Mesothelial cell of epicardium (in vitro differentiated cells): ENCODE measurements at regions not wholly inside any gene's neighbourhood (a gene's known extent, or its start where the extent isn't known, plus 50 kb on each side); places are given as distances from the start of the nearest gene placed in this dataset.
"Not testable (repeated sequence)": the region's sequence is repeated elsewhere in the genome, so short reads cannot be mapped to it uniquely, and the experiment has no call there.

Experiments
- DNase-seq, 2 experiments: peaks; one replicate each; pipeline ENCODE4 v3.0.0; 2021; ENCODE audit warnings: low spot score in 2 of 2; ENCODE audit not compliant: unreplicated experiment in 2 of 2
- H3K27ac Mint-ChIP-seq: 2 replicates; pipeline ENCODE4 v1.8.0; 2021; ENCODE audit warnings: mixed read lengths
- H3K27me3 Mint-ChIP-seq: 2 replicates; pipeline ENCODE4 v1.8.0; 2021; ENCODE audit warnings: low read depth, mixed read lengths
- H3K36me3 Mint-ChIP-seq: 2 replicates; pipeline ENCODE4 v1.8.0; 2021; ENCODE audit warnings: mixed read lengths
- H3K4me1 Mint-ChIP-seq: 2 replicates; pipeline ENCODE4 v1.8.0; 2021; ENCODE audit warnings: mixed read lengths
- H3K4me3 Mint-ChIP-seq: 2 replicates; pipeline ENCODE4 v1.8.0; 2021; ENCODE audit warnings: mild to moderate bottlenecking, moderate library complexity, mixed read lengths
- H3K9me3 Mint-ChIP-seq: 2 replicates; pipeline ENCODE4 v1.8.0; 2021; ENCODE audit warnings: mixed read lengths
- CTCF ChIP-seq: fragments of 200-600 bp; sonication (generic); IDR thresholded peaks from one replicate; pipeline ENCODE4 v1.5.0; 2021; ENCODE audit warnings: antibody characterized with exemption; ENCODE audit not compliant: unreplicated experiment

DNA sequence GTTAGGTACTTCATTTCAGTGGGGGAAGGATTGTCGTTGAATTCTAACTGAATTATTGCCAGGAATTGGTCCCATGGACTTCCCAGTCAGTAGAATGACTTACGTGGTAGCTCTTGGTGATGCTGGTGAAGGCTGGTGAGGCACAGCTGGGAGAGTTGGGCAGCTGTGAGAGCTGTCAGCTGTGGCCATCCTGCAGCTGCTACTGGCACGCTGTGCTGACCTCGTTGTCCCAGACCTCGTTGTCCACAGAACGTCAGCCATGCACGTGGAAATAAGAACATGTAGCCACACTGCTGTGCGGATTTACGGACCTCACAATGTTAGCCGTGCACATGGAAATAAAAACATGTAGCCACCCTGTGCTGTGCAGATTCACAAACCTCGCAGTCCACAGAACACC is 102.3 kb downstream of the NPIPB11 start:
- Mint-ChIP-seq H3K27me3 (no peaks in the 10 kb centered on the region), H3K27ac (no peak overlapping the region), H3K4me1 (peaks cover 29% of the 10 kb centered on the region), H3K9me3 (no peaks in the 10 kb centered on the region), H3K4me3 (no peak overlapping the region), H3K36me3 (no peaks in the 10 kb centered on the region)
- no peak for TF ChIP-seq CTCF
- no peak for DNase-seq

DNA sequence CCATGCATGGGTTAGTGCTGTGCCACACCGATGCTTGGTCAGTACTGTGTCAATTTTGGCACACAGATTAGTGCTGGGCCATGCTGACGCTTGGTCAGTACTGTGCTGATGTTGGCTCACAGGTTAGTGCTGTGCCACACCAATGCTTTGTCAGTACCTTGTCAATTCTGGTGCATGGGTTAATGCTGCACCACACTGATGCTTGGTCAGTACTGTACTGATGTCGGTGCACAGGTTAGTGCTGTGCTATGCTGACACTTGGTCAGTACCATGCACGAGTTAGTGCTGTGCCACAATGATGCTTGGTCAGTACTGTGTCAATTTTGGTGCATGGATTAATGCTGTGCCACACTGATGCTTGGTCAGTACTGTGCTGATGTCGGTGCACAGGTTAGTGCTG is 103.0 kb downstream of the NPIPB11 start:
- Mint-ChIP-seq H3K4me1 (peaks cover 29% of the 10 kb centered on the region), H3K27ac (no peak overlapping the region), H3K36me3 (no peaks in the 10 kb centered on the region), H3K9me3 (no peaks in the 10 kb centered on the region), H3K4me3 (no peak overlapping the region), H3K27me3 (no peaks in the 10 kb centered on the region)
- no peak for TF ChIP-seq CTCF
- no peak for DNase-seq

DNA sequence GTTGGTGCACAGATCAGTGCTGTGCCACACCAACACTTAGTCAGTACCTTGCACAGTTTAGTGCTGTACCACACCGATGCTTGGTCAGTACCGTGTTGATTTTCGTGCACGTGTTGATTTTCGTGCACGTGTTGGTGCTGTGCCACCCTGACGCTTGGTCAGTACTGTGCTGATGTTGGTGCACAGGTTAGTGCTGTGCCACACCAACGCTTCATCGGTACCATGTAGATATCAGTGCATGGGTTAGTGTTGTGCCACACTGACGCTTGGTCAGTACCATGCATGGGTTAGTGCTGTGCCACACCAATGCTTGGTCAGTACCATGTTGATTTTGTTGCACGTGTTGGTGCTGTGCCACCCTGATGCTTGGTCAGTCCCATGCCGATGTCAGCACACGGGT is 103.5 kb downstream of the NPIPB11 start:
- H3K4me1 Mint-ChIP-seq = peaks cover 27% of the 10 kb centered on the region
- no peaks in the 10 kb centered on the region for H3K9me3 Mint-ChIP-seq
- H3K27ac Mint-ChIP-seq = no peak overlapping the region
- DNase-seq = no peak
- H3K36me3 Mint-ChIP-seq = no peaks in the 10 kb centered on the region
- H3K27me3 Mint-ChIP-seq = no peaks in the 10 kb centered on the region
- no peak for TF ChIP-seq CTCF
- H3K4me3 Mint-ChIP-seq = no peak overlapping the region

DNA sequence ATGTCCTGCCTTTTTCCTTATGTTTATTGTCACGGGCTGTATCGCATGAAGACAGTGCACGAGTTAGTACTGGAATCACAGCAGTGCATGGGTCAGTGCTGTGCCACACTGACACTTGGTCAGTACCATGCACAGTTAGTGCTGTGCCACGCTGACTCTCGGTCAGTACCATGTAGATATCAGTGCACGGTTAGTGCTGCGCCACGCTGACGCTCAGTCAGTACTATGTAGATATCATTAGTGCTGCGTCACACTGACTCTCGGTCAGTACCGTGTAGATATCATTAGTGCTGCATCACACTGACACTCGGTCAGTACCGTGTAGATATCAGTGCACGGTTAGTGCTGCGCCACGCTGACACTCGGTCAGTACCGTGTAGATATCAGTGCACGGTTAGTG is 104.1 kb downstream of the NPIPB11 start:
- H3K4me3 Mint-ChIP-seq, H3K27me3 Mint-ChIP-seq, H3K36me3 Mint-ChIP-seq, DNase-seq, H3K9me3 Mint-ChIP-seq, H3K27ac Mint-ChIP-seq: not testable (repeated sequence)
- H3K4me1 Mint-ChIP-seq = peaks cover 22% of the 10 kb centered on the region

DNA sequence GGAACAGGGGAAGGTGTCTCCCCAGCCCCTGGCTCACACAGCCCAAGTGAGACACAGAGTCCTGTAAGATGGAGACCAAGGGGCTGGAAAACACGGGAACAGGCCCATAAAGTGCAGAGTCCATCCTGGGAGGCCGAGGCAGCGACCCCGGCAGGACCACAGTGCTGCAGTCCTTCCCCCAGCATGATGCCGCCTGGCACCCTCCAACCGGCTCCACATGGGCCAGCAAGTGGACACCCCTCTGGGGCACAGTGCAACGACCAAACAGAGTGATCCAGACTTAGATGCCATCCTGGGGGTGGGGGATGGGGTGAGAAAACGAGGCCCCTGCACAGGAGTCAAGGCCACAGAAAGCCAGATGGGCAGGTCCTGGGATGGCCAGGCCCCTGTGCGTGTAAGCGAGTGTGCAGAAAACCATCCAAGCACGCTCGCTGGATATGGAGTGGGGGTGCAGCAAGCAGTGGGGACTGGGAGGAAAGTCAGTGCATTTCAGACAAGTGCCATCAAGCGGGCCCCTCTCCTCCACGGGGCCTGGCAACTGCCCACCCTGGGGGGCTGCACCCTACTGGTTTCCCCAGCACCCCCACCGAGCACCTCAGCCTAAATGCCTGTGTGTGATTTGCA is 104.7 kb downstream of the NPIPB11 start:
- H3K27ac Mint-ChIP-seq, H3K36me3 Mint-ChIP-seq, H3K4me3 Mint-ChIP-seq, H3K27me3 Mint-ChIP-seq, DNase-seq, H3K9me3 Mint-ChIP-seq: not testable (repeated sequence)
- peaks cover 15% of the 10 kb centered on the region for H3K4me1 Mint-ChIP-seq

DNA sequence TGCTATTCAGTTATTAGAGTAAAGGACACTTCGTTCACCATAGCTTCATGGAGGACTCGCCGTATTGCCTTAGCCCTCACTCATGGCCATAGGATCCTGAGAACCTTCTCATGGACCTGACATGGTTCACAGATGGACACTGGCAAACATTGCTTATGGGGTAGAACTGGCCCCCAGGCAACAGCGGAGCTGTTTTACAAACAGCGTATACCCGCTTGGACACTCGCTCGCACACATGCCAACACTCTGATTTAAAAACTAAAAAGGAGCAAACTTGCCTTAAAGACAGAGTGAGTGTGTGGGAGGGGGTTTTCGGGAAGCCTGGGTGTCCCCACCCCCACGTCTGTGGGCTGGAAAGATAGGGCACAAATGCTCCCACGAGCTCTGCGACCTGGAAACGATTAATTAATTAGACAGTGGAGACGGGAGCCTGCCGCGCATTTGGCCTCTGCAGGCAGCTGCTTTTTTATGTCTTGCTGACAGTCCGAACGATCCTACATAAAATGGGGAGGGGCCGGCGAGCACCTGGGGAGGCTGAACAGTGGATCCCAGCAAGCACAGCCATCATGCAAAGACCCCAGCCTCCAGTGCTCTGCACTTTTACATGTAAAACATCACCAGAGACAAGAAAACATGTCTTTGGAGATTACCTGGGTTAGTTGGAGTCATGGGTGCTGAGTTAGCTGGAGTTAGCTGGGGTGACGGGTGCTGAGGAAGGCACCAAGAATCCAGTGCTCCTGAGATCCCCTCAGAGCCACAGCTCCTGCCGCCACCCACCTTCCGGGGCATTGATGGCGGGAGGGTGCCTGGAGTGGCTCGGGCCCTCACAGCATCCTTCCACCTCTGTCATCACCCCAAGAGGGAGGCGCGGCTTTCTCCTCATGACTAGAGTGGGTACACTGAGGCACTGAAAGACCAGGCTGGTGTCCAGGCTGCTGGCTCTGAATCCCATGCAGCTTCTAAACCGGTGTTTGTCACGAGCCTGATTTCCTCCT is 105.7 kb downstream of the NPIPB11 start:
- not testable (repeated sequence) for DNase-seq, H3K9me3 Mint-ChIP-seq, H3K4me3 Mint-ChIP-seq, H3K27me3 Mint-ChIP-seq, H3K36me3 Mint-ChIP-seq
- Mint-ChIP-seq H3K4me1 (peaks cover 11% of the 10 kb centered on the region), H3K27ac (peak overlapping the region; percentile 88)

DNA sequence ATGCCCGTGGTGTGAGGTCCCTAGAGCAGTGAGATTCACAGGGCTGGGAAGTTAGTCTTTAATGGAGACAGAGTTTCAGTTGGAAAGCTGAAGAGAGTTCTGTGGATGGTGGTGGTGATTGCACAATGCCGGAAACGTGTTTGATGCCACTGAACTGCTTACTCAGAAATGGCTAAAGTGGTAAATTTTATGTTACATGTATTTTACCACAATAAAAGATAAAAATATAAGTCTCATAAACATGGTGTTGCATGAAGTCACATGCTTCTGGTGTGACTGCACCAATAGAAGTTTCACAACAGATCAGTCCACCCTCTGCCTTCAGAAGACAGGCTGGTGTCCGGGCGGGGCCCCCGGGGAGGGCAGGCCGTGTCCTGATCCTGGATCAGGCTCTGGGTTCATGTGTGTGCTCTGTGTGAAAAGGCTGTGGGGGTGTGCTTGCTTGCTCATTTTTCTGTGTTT is 106.5 kb downstream of the NPIPB11 start:
- DNase-seq, H3K27me3 Mint-ChIP-seq, H3K36me3 Mint-ChIP-seq, H3K4me3 Mint-ChIP-seq, H3K9me3 Mint-ChIP-seq: not testable (repeated sequence)
- H3K27ac Mint-ChIP-seq = peak overlapping the region; percentile 47
- H3K4me1 Mint-ChIP-seq = peaks cover 11% of the 10 kb centered on the region

GRCh38 chr16:29298997-29299396 is 107.5 kb downstream of the NPIPB11 start:
- H3K9me3 Mint-ChIP-seq, H3K36me3 Mint-ChIP-seq, H3K4me3 Mint-ChIP-seq, H3K27me3 Mint-ChIP-seq, DNase-seq, H3K27ac Mint-ChIP-seq: not testable (repeated sequence)
- peaks cover 11% of the 10 kb centered on the region for H3K4me1 Mint-ChIP-seq

DNA sequence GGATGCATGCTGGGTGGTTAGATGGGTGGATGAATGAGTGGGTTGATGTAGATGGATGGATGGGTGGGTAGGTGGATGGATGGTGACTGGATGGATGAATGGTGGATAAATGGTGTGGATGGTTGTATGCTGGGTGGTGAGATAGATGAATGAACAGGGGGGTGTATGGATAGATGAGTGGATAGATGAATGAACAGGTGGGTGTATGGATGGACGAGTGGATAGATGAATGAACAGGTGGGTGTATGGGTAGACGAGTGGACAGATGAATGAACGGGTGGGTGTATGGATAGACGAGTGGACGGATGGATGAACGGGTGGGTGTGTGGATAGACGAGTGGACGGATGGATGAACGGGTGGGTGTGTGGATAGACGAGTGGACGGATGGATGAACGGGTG is 108.2 kb downstream of the NPIPB11 start:
- not testable (repeated sequence) for H3K27me3 Mint-ChIP-seq, H3K4me3 Mint-ChIP-seq, H3K9me3 Mint-ChIP-seq, H3K27ac Mint-ChIP-seq, DNase-seq, H3K36me3 Mint-ChIP-seq
- peaks cover 11% of the 10 kb centered on the region for H3K4me1 Mint-ChIP-seq

- not testable (repeated sequence) for DNase-seq, H3K36me3 Mint-ChIP-seq, H3K9me3 Mint-ChIP-seq, H3K4me3 Mint-ChIP-seq, H3K27me3 Mint-ChIP-seq, H3K27ac Mint-ChIP-seq
- peaks cover 11% of the 10 kb centered on the region for H3K4me1 Mint-ChIP-seq
Measured at GRCh38 chr16:29297809-29298177, 108.7 kb downstream of the NPIPB11 start.

DNA sequence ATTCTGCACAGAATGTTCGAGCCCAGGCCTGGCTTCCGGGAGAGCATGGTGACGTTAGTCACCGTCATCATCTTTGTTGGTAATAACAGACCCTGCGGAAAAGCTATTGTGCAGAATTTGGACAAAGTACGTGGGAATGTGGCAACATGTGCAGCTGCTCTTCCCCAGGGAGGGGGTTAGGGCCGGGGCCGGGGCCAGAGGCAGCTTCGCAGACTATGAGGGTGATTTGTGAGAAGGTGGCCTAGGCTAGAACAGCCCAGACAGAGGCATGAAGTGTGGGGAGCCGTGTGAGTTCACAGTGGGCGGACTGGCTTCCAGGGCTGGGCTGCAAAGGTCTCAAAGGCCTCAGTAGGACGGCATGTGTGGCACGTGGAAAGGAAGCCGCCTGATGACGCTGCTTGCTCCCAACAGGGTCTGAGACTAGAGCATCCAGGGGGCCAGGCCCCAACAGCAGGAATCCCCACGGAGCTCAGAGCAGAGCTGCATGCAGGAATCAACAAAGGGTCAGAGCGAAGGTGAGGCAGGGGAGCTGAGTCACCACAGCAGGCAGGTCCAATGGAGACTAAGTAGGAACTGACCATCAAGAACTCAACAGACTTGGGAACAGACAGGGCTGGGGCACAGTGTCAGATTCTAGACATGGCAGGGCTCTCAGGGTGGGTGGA is 109.2 kb downstream of the NPIPB11 start:
- H3K4me1 Mint-ChIP-seq = peaks cover 14% of the 10 kb centered on the region
- not testable (repeated sequence) for H3K27me3 Mint-ChIP-seq, H3K4me3 Mint-ChIP-seq, H3K9me3 Mint-ChIP-seq, H3K27ac Mint-ChIP-seq, H3K36me3 Mint-ChIP-seq, DNase-seq
